Calu3 (cell line): ENCODE measurements at regions not wholly inside any gene's neighbourhood (a gene's known extent, or its start where the extent isn't known, plus 50 kb on each side); places are given as distances from the start of the nearest gene placed in this dataset.

Source experiments
- BruUV-seq: library from RNA; stranded (reverse); fragments of 400-500 nt; replicated peaks from 2 replicates; lab custom pipeline; 2021; lab: Mats Ljungman, UMichigan
- CTCF ChIA-PET: fragments of 300-600 bp; sonication (Branson Sonifier 250); formaldehyde crosslinking; loops from one replicate; lab custom pipeline; 2022; ENCODE audit warnings: antibody characterized with exemption; lab: Charles Lee
- DNase-seq: peaks from one replicate; pipeline ENCODE4 v3.0.0; 2022
- H3K27ac Mint-ChIP-seq: one replicate; pipeline ENCODE4 v1.8.0; 2022; ENCODE audit warnings: mixed read lengths; ENCODE audit not compliant: unreplicated experiment
- H3K27me3 Mint-ChIP-seq: one replicate; pipeline ENCODE4 v1.8.0; 2022; ENCODE audit warnings: mixed read lengths; ENCODE audit not compliant: unreplicated experiment
- H3K36me3 Mint-ChIP-seq: one replicate; pipeline ENCODE4 v1.8.0; 2022; ENCODE audit warnings: mild to moderate bottlenecking, moderate library complexity, mixed read lengths; ENCODE audit not compliant: insufficient read depth, unreplicated experiment
- H3K4me1 Mint-ChIP-seq: one replicate; pipeline ENCODE4 v1.8.0; 2022; ENCODE audit warnings: mild to moderate bottlenecking, low read depth, mixed read lengths; ENCODE audit not compliant: unreplicated experiment
- H3K4me3 Mint-ChIP-seq: one replicate; pipeline ENCODE4 v1.8.0; 2022; ENCODE audit warnings: mild to moderate bottlenecking, low read depth, moderate library complexity, mixed read lengths; ENCODE audit not compliant: unreplicated experiment
- H3K9me3 Mint-ChIP-seq: one replicate; pipeline ENCODE4 v1.8.0; 2022; ENCODE audit warnings: low read depth, mixed read lengths; ENCODE audit not compliant: unreplicated experiment
- intact Hi-C: fragments of 100-400 bp; cut with micrococcal nuclease; formaldehyde crosslinking; loops from one replicate; pipeline ENCODE4 v1.10.0; 2022; ENCODE audit not compliant: unreplicated experiment
- TF ChIP-seq, protein P1 (sequence below): fragments of 200-600 bp; IDR thresholded peaks from one replicate; pipeline ENCODE4 v1.8.0; 2022; ENCODE audit warnings: antibody characterized with exemption; ENCODE audit not compliant: unreplicated experiment

DNA sequence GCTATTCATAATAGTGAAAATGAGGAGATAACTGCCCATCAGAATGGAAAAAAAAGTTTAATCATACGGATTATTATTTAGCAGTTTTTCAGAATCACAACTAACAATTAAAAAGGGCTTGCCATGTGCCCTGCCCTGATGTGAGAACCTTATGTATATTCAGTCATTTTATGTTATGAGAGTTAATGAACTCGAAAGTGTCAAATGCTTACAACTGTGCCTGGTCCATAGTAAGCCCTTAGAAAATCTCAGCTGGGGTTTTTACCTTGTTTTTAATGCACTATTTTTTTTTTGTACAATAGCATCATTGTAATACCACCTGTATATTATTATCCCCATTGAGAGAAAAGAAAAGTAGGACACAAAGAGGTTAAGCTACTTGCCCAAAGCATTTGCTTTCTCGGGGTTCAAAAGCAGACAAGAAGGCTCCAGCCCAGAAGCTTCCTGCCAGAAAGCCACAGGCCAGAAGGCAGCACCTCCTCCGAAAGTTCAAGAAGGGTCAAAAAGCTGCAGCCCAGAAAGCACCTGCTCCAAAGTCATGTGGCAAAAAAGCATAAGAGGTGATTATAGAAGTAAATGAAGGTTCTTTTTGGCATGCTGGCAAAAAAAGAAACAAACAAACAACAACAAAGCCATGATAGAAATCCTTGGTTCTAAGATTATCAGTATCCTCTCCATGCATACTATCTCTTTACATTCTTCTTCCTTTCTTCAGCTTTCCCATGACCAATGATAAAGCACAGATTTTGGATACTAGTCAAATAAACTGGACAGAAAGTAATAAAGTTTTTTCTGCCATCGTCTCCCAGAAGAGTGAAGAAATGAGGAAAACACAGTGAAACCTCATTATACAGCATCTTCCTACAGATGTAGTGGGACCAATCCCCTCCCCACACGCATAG lies 59.1 kb upstream of the NAP1L1 start:
- no peak overlapping the region for H3K27ac Mint-ChIP-seq
- no peaks in the 10 kb centered on the region for H3K36me3 Mint-ChIP-seq
- CTCF ChIA-PET: interaction anchor here (0.7 to 0.8 kb wide), 2 partner anchors 93 to 143 kb away, joined by 3 read pairs; no protein-coding TSS in a partner anchor
- no peaks in the 10 kb centered on the region for H3K27me3 Mint-ChIP-seq
- no peak overlapping the region for H3K4me3 Mint-ChIP-seq
- intact Hi-C loops: no loop called here
- no TSS peak for BruUV-seq
- TF ChIP-seq, protein P1, sequence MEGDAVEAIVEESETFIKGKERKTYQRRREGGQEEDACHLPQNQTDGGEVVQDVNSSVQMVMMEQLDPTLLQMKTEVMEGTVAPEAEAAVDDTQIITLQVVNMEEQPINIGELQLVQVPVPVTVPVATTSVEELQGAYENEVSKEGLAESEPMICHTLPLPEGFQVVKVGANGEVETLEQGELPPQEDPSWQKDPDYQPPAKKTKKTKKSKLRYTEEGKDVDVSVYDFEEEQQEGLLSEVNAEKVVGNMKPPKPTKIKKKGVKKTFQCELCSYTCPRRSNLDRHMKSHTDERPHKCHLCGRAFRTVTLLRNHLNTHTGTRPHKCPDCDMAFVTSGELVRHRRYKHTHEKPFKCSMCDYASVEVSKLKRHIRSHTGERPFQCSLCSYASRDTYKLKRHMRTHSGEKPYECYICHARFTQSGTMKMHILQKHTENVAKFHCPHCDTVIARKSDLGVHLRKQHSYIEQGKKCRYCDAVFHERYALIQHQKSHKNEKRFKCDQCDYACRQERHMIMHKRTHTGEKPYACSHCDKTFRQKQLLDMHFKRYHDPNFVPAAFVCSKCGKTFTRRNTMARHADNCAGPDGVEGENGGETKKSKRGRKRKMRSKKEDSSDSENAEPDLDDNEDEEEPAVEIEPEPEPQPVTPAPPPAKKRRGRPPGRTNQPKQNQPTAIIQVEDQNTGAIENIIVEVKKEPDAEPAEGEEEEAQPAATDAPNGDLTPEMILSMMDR: no peak
- H3K9me3 Mint-ChIP-seq: peaks cover 2% of the 10 kb centered on the region
- peaks cover 7% of the 10 kb centered on the region for H3K4me1 Mint-ChIP-seq
- DNase-seq: no peak

DNA sequence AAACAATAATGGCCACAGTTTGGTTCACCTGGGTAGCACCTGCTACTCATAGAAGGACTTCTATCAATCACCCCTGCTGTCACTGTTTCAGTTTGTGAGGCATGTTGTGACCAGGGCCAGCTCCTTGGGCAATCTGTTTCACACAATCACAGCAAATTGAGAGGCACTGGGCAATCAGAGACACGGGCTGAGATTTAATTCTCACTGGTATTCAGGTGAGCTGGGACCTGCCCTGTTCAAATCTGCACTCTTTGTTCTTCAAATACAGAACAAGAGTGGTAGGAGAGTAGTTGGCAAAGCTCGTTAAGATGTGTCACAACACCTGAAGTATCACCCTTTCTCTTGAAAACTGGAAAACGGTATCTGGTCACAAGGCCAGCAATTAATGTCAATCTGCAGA lies 57.8 kb upstream of the NAP1L1 start:
- TF ChIP-seq, protein P1: no peak
- peaks cover 10% of the 10 kb centered on the region for H3K9me3 Mint-ChIP-seq
- intact Hi-C loops: no loop called here
- no peak overlapping the region for H3K27ac Mint-ChIP-seq
- H3K4me1 Mint-ChIP-seq: peaks cover 7% of the 10 kb centered on the region
- H3K36me3 Mint-ChIP-seq: no peaks in the 10 kb centered on the region
- no peak overlapping the region for H3K4me3 Mint-ChIP-seq
- CTCF ChIA-PET: no interaction called here
- no peak for DNase-seq
- H3K27me3 Mint-ChIP-seq: no peaks in the 10 kb centered on the region
- BruUV-seq: no TSS peak

DNA sequence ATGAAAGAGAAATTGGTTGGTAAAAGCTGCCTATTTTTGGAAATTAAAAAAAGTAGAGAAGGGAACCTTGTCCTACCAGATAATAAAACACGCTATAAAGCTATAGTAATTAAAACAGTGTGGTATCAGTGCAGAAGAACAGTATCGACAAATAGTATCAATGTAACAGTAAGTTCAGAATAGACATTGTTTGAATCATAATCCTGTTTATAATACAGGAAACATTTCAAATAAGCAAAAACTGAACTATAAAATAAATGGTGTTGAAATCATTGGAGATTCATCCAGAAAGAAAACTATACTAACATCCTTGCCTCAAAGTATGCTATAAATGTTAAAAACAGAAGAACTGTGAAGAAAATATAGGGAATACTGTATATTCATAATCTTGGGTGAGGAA lies 54.2 kb upstream of the NAP1L1 start:
- CTCF ChIA-PET: no interaction called here
- H3K27ac Mint-ChIP-seq: no peak overlapping the region
- H3K36me3 Mint-ChIP-seq: no peaks in the 10 kb centered on the region
- H3K4me1 Mint-ChIP-seq: peaks cover under 1% of the 10 kb centered on the region
- no peaks in the 10 kb centered on the region for H3K27me3 Mint-ChIP-seq
- TF ChIP-seq, protein P1: no peak
- intact Hi-C loops: no loop called here
- no TSS peak for BruUV-seq
- H3K4me3 Mint-ChIP-seq: no peak overlapping the region
- no peak for DNase-seq
- peaks cover 11% of the 10 kb centered on the region for H3K9me3 Mint-ChIP-seq

DNA sequence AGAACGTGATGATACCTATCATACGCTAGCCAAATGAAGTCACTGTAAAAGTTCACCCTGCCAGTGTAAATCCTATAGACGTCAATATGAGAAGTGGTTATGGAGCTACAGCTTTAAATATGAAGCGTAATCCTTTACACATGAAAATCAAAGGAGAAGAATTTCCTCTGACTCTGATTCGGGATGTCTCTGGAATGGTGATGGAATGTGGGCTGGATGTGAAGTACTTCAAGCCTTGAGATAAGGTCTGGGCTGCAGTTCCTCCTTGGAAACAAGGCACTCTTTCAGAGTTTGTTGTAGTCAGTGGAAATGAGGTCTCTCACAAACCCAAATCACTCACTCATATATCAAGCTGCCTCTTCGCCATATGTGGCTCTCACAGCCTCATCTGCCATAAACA lies 53.1 kb upstream of the NAP1L1 start:
- Mint-ChIP-seq H3K27me3 (no peaks in the 10 kb centered on the region), H3K36me3 (no peaks in the 10 kb centered on the region), H3K4me3 (no peak overlapping the region), H3K9me3 (peaks cover 11% of the 10 kb centered on the region), H3K4me1 (no peaks in the 10 kb centered on the region), H3K27ac (no peak overlapping the region)
- TF ChIP-seq, protein P1: no peak
- CTCF ChIA-PET: no interaction called here
- intact Hi-C loops: no loop called here
- BruUV-seq: no TSS peak
- DNase-seq: no peak
